Loucy (cell line): ENCODE measurements at regions not wholly inside any gene's neighbourhood (a gene's known extent, or its start where the extent isn't known, plus 50 kb on each side); places are given as distances from the start of the nearest gene placed in this dataset.
"Not testable (repeated sequence)": the region's sequence is repeated elsewhere in the genome, so short reads cannot be mapped to it uniquely, and the experiment has no call there.

Experiments used
- H2AFZ ChIP-seq: fragments of 200-600 bp; sonication (generic); 2 replicates; pipeline ENCODE4 v1.6.0; 2016; ENCODE audit warnings: antibody characterized with exemption, mild to moderate bottlenecking, low read length, moderate library complexity
- H3F3A ChIP-seq: fragments of 200-600 bp; 2 replicates; pipeline ENCODE4 v1.6.0; 2016; ENCODE audit warnings: antibody characterized with exemption, low read depth, mild to moderate bottlenecking
- H3K27me3 ChIP-seq: fragments of 200-600 bp; sonication (generic); 2 replicates; pipeline ENCODE4 v1.6.1; 2014; ENCODE audit warnings: low read length, mild to moderate bottlenecking; ENCODE audit not compliant: insufficient read depth, poor library complexity, severe bottlenecking
- H3K36me3 ChIP-seq: fragments of 200-600 bp; sonication (generic); 2 replicates; pipeline ENCODE4 v1.6.1; 2016; ENCODE audit warnings: low read length; ENCODE audit not compliant: insufficient read depth
- H3K4me1 ChIP-seq: fragments of 200-600 bp; sonication (generic); 2 replicates; pipeline ENCODE4 v1.5.1; 2014; ENCODE audit warnings: low read length, mild to moderate bottlenecking; ENCODE audit not compliant: insufficient read depth, poor library complexity, severe bottlenecking
- H3K4me2 ChIP-seq: fragments of 200-600 bp; sonication (generic); 2 replicates; pipeline ENCODE4 v1.6.0; 2014; ENCODE audit warnings: antibody characterized with exemption, low read length, low read depth, mild to moderate bottlenecking; ENCODE audit not compliant: poor library complexity, severe bottlenecking
- H3K4me3 ChIP-seq: fragments of 200-600 bp; sonication (generic); 2 replicates; pipeline ENCODE4 v1.5.1; 2014; ENCODE audit warnings: low read length, mild to moderate bottlenecking, mixed read lengths; ENCODE audit not compliant: poor library complexity, severe bottlenecking
- H3K79me2 ChIP-seq: fragments of 200-600 bp; sonication (generic); 2 replicates; pipeline ENCODE4 v1.6.1; 2014; ENCODE audit warnings: low read length; ENCODE audit not compliant: insufficient read depth
- H3K9ac ChIP-seq: fragments of 200-600 bp; sonication (generic); 2 replicates; pipeline ENCODE4 v1.6.0; 2014; ENCODE audit warnings: mild to moderate bottlenecking, low read depth, low read length, moderate library complexity; ENCODE audit not compliant: poor library complexity, severe bottlenecking
- H3K9me2 ChIP-seq: fragments of 200-600 bp; sonication (generic); replicated peaks from 2 replicates; pipeline ENCODE4 v1.6.1; 2016; ENCODE audit warnings: low read depth, low read length, mixed read lengths
- H3K9me3 ChIP-seq: fragments of 200-600 bp; sonication (generic); 2 replicates; pipeline ENCODE4 v1.6.1; 2014; ENCODE audit warnings: mild to moderate bottlenecking, antibody characterized with exemption, low read length, low read depth; ENCODE audit not compliant: insufficient read depth
- H4K20me1 ChIP-seq: fragments of 200-600 bp; sonication (generic); 2 replicates; pipeline ENCODE4 v1.6.0; 2014; ENCODE audit warnings: antibody characterized with exemption, low read length, mild to moderate bottlenecking; ENCODE audit not compliant: insufficient read depth, poor library complexity, severe bottlenecking

- H2AFZ ChIP-seq, H3K9ac ChIP-seq, H3K4me2 ChIP-seq, H3K36me3 ChIP-seq, H3K4me3 ChIP-seq, H4K20me1 ChIP-seq, H3K27me3 ChIP-seq, H3K79me2 ChIP-seq, H3K9me2 ChIP-seq, H3F3A ChIP-seq, H3K4me1 ChIP-seq, H3K9me3 ChIP-seq: not testable (repeated sequence)
Measured at GRCh38 chr10:45902324-45902723, 55.0 kb upstream of the AGAP4 start.

DNA sequence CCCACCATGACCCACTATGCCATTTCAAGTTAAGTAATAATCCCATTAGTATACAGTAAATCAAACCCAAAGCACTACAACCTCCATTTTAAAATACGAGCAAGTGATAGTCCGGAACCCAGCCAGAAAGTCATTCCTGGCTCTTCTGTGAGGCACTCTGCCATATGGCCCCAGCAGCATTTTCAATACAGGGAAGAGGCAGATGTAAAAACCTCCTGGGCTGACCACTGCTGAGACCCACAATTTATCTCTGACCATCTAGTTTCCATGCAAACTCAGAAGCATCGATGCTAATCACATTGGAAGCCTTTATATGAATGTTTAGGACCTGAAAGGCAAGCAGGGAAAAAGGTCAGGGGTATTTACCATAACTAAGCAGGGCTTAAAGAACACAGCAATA lies 56.3 kb upstream of the AGAP4 start:
- H3K27me3 ChIP-seq, H3K4me2 ChIP-seq, H3K4me3 ChIP-seq, H3K79me2 ChIP-seq, H3K9ac ChIP-seq, H3K4me1 ChIP-seq, H3K36me3 ChIP-seq, H3F3A ChIP-seq, H4K20me1 ChIP-seq, H2AFZ ChIP-seq, H3K9me3 ChIP-seq, H3K9me2 ChIP-seq: not testable (repeated sequence)

- not testable (repeated sequence) for H3K79me2 ChIP-seq, H3K36me3 ChIP-seq, H3K9ac ChIP-seq, H3K4me1 ChIP-seq, H3K9me2 ChIP-seq, H3K27me3 ChIP-seq, H3K4me3 ChIP-seq, H3K9me3 ChIP-seq, H3F3A ChIP-seq, H4K20me1 ChIP-seq, H2AFZ ChIP-seq, H3K4me2 ChIP-seq
Measured at GRCh38 chr10:45904070-45904469, 56.8 kb upstream of the AGAP4 start.

- not testable (repeated sequence) for H3F3A ChIP-seq, H2AFZ ChIP-seq, H3K9ac ChIP-seq, H3K4me1 ChIP-seq, H3K36me3 ChIP-seq, H3K27me3 ChIP-seq, H3K79me2 ChIP-seq, H3K4me3 ChIP-seq, H3K9me3 ChIP-seq, H3K9me2 ChIP-seq, H3K4me2 ChIP-seq, H4K20me1 ChIP-seq
Measured at GRCh38 chr10:45913205-45913604, 59.1 kb upstream of the TIMM23 start.

DNA sequence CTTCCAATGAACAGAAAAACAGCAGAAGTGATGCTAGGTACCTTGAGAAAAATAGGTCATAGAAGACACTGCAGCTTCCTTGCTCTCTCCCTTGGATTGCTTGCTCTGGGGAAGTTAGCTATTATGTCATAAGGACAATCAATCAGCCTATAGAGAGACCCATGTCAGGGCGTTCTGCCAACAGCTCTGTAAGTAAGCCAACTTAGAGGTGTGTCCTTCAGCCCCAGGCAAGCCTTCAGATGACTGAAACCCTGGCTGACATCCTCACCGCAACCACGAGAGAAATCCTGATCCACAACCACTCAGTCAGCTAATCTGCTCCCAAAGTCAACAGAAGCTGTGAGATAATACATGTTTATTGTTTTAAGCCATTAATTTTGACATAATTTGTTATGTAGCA lies 57.5 kb upstream of the TIMM23 start:
- H3K4me2 ChIP-seq, H3K4me1 ChIP-seq, H4K20me1 ChIP-seq, H2AFZ ChIP-seq, H3K9me3 ChIP-seq, H3K9ac ChIP-seq, H3K9me2 ChIP-seq, H3F3A ChIP-seq, H3K27me3 ChIP-seq, H3K4me3 ChIP-seq, H3K79me2 ChIP-seq, H3K36me3 ChIP-seq: not testable (repeated sequence)

DNA sequence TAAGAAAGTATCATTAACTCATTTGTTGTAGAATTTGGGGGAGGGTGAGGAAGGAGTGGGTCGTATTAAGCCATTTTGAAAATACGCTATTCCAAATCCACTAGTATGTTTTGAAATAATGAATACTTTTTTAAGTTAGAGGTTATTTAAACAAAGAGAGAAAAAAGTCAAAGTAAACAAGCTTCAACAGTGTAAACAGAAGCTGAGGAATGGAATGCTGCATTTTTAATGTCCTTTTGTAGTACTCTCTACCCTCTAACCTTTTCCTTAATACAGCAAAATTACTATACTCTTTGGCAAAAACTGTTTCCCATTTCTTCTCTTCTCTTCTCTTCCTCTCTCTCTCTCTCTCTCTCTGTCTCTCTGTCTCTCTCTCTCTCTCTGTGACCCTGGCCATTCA lies 56.7 kb upstream of the TIMM23 start:
- not testable (repeated sequence) for H3F3A ChIP-seq, H3K9ac ChIP-seq, H3K79me2 ChIP-seq, H3K9me3 ChIP-seq, H4K20me1 ChIP-seq, H3K4me2 ChIP-seq, H3K36me3 ChIP-seq, H3K4me1 ChIP-seq, H3K9me2 ChIP-seq, H3K4me3 ChIP-seq, H2AFZ ChIP-seq, H3K27me3 ChIP-seq
